Mammary epithelial cell (primary cell): ENCODE measurements at regions not wholly inside any gene's neighbourhood (a gene's known extent, or its start where the extent isn't known, plus 50 kb on each side); places are given as distances from the start of the nearest gene placed in this dataset.

Source experiments
- CTCF ChIP-seq, 2 donors: IDR thresholded peaks in 1 of 2; conservative IDR thresholded peaks in 1 of 2; 2 replicates each; pipeline ENCODE4 v1.5.1; 2011 to 2012; ENCODE audit warnings: inconsistent platforms in 2 of 2, low read length in 2 of 2, mild to moderate bottlenecking in 2 of 2, control low read depth in 1 of 2, low read depth in 1 of 2; ENCODE audit not compliant: insufficient read depth in 1 of 2; ENCODE audit errors: extremely low read depth in 1 of 2
- EZH2 ChIP-seq: IDR thresholded peaks from 2 replicates; pipeline ENCODE4 v1.6.1; 2012; ENCODE audit warnings: low read length, inconsistent platforms, borderline replicate concordance

GRCh38 chr10:117667831-117668230, 125.3 kb downstream of the EMX2 start:
- TF ChIP-seq CTCF (conservative IDR thresholded peaks at IDR 0.05 in 1 of 2, IDR thresholded peaks at IDR 0.05 in 1 of 2; ENCODE audit: extremely low read depth in 1 of 2, insufficient read depth in 1 of 2, low read depth in 1 of 2, low read length in 2 of 2): no peak
- TF ChIP-seq EZH2: no peak
